ENCODE measurements at regions not wholly inside any gene's neighbourhood (a gene's known extent, or its start where the extent isn't known, plus 50 kb on each side); places are given as distances from the start of the nearest gene placed in this dataset.

GRCh38 chr4:126894963-126895362 is 737.8 kb upstream of the INTU start:
- TF ChIP-seq CTCF (IDR thresholded peaks at IDR 0.05; ENCODE audit: low read depth, low read length) (no peak), EZH2phosphoT487 (IDR thresholded peaks at IDR 0.05; ENCODE audit: low read depth) (no peak)
